ENCODE measurements at regions not wholly inside any gene's neighbourhood (a gene's known extent, or its start where the extent isn't known, plus 50 kb on each side); places are given as distances from the start of the nearest gene placed in this dataset.

DNA sequence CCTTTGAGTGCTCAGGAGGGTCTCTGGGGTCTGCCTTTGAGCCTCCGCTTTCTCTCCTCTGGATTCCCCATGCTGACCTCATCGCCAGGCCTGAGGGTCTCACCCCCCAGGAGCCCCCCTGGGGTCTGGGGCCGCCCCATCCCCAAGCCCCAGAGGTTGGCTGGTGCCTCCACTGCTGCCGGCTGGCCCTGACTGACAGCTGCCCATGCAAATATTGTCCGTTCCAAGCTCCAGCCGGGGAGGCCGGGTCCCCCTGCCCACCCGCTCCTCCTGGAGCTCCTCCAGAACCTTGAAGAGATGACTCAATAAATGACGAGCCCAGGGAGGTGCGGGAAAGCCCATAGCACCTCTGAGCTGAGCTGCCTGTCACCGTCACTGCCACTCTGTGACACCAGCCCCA lies 173.8 kb downstream of the RBFOX3 start:
- Histone ChIP-seq H3K27me3 (no peaks in the 10 kb centered on the region), H3K4me1 (no peaks in the 10 kb centered on the region), H3K36me3 (no peaks in the 10 kb centered on the region), H3K4me3 (no peak overlapping the region), H3K9me3 (no peaks in the 10 kb centered on the region), H3K27ac (no peak overlapping the region)
- TF ChIP-seq, protein P1, sequence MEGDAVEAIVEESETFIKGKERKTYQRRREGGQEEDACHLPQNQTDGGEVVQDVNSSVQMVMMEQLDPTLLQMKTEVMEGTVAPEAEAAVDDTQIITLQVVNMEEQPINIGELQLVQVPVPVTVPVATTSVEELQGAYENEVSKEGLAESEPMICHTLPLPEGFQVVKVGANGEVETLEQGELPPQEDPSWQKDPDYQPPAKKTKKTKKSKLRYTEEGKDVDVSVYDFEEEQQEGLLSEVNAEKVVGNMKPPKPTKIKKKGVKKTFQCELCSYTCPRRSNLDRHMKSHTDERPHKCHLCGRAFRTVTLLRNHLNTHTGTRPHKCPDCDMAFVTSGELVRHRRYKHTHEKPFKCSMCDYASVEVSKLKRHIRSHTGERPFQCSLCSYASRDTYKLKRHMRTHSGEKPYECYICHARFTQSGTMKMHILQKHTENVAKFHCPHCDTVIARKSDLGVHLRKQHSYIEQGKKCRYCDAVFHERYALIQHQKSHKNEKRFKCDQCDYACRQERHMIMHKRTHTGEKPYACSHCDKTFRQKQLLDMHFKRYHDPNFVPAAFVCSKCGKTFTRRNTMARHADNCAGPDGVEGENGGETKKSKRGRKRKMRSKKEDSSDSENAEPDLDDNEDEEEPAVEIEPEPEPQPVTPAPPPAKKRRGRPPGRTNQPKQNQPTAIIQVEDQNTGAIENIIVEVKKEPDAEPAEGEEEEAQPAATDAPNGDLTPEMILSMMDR (IDR thresholded peaks at IDR 0.05) = no peak
- no peak for TF ChIP-seq POLR2A (IDR thresholded peaks at IDR 0.05)
- intact Hi-C loops (cut with DNase I; ENCODE audit: low total_unique reads) = no loop called here
- no peak for DNase-seq

DNA sequence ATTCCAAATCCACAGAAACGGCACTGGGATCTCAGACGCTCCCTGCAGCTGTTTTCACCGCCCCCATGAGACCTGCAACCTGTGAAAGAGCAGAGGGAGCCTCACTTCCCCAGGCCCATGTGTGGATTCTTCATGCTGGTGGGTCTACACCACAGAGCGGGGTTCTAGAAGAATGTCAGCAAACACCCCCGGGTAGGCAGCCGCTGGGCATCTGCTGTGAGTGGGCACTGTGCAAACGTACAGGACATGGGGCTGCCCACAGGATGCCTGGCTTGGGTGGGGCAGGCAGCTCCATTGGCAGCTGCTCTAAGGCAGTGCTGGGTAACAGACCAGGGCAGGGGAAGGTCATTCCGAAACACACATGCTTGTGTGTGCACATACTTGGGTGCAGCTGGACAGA lies 174.9 kb downstream of the RBFOX3 start:
- intact Hi-C loops (cut with DNase I; ENCODE audit: low total_unique reads) = no loop called here
- no peak for DNase-seq
- Histone ChIP-seq H3K27ac (no peak overlapping the region), H3K27me3 (no peaks in the 10 kb centered on the region), H3K9me3 (no peaks in the 10 kb centered on the region), H3K4me3 (no peak overlapping the region), H3K36me3 (no peaks in the 10 kb centered on the region), H3K4me1 (no peaks in the 10 kb centered on the region)
- TF ChIP-seq, protein P1 (IDR thresholded peaks at IDR 0.05) = no peak
- TF ChIP-seq POLR2A (IDR thresholded peaks at IDR 0.05) = no peak

- H3K4me3 ChIP-seq = no peak overlapping the region
- H3K27me3 ChIP-seq = no peaks in the 10 kb centered on the region
- no peak for DNase-seq
- intact Hi-C loops (cut with DNase I; ENCODE audit: low total_unique reads) = no loop called here
- H3K36me3 ChIP-seq = no peaks in the 10 kb centered on the region
- H3K9me3 ChIP-seq = no peaks in the 10 kb centered on the region
- TF ChIP-seq, protein P1 (IDR thresholded peaks at IDR 0.05) = no peak
- H3K27ac ChIP-seq = no peak overlapping the region
- H3K4me1 ChIP-seq = no peaks in the 10 kb centered on the region
Observed at GRCh38 chr17:79435296-79435695, 175.6 kb downstream of the RBFOX3 start.

DNA sequence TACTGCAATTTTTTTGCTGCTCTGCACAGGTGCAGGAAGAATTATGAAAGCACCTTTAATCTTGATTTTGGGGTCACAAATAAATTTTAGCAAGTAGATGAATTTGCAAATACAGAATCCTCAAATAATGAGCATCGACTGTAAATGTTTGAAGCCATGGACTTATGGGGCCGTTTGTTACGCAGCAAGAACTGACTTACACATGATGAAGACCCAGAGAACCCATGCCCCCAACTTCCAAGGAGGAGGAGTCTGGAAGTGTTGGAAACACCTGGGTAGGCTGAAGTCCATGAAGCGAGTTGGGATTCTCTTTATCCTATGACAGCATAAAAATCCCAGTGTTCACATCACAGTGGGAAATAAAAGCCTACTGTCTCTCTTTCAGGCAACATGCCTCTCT lies 176.6 kb downstream of the RBFOX3 start:
- intact Hi-C loops (cut with DNase I; ENCODE audit: low total_unique reads) = no loop called here
- H3K27me3 ChIP-seq = no peaks in the 10 kb centered on the region

DNA sequence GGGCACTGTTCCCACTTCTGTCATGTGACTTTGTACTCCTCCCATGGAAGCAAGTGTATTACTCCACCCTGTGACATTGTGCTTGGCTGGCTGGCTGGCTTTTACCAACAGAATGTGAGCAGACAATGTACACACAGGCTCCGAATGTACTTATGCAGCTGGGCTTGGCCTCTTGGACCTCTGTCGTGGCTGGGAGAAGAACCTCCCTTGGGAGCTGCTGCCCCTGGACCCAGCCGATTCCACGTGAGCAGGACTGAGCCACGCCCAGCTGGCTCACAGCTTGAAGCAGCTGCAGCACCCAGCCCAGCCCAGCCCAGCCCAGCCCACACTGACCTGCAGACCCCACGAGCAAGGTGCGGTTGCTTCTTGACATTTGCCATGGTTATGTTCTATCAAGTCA lies 177.5 kb downstream of the RBFOX3 start:
- TF ChIP-seq, protein P1 (IDR thresholded peaks at IDR 0.05) = no peak
- TF ChIP-seq POLR2A (IDR thresholded peaks at IDR 0.05) = no peak
- no peaks in the 10 kb centered on the region for H3K27me3 ChIP-seq
- no peaks in the 10 kb centered on the region for H3K36me3 ChIP-seq
- H3K4me3 ChIP-seq = no peak overlapping the region
- H3K9me3 ChIP-seq = no peaks in the 10 kb centered on the region
- intact Hi-C loops (cut with DNase I; ENCODE audit: low total_unique reads) = no loop called here
- no peak for DNase-seq
- no peaks in the 10 kb centered on the region for H3K4me1 ChIP-seq
- H3K27ac ChIP-seq = no peak overlapping the region

More for the DNA sequence above, 176.6 kb downstream of the RBFOX3 start:
- no peak for DNase-seq
- Histone ChIP-seq H3K27ac (no peak overlapping the region), H3K36me3 (no peaks in the 10 kb centered on the region), H3K4me3 (no peak overlapping the region), H3K4me1 (no peaks in the 10 kb centered on the region), H3K9me3 (no peaks in the 10 kb centered on the region)
- no peak for TF ChIP-seq POLR2A (IDR thresholded peaks at IDR 0.05)
- TF ChIP-seq, protein P1 (IDR thresholded peaks at IDR 0.05) = no peak

Measured in uterus (tissue), 3 donors.